ENCODE measurements at regions not wholly inside any gene's neighbourhood (a gene's known extent, or its start where the extent isn't known, plus 50 kb on each side); places are given as distances from the start of the nearest gene placed in this dataset.

DNA sequence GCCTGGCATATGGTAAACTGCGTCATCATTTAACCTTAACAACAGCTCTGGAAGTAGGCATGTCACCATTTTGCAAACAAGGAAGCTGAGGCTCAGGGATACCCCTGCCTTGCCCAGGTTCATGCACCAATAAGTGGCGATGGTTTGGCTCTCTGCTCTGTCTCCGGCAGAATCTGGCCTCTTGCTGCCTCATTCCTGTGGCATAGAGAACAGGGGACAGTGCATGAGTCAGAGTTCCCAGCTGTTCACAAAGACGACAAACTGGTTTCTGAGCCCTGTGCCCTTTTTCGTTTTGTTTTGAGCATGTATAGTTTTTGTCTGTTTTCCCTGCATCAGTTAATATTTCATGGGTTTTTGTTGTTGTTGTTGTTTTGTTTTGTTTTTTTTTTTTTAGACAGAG is 236.8 kb downstream of the OPA1 start:
- DNase-seq: no peak

DNA sequence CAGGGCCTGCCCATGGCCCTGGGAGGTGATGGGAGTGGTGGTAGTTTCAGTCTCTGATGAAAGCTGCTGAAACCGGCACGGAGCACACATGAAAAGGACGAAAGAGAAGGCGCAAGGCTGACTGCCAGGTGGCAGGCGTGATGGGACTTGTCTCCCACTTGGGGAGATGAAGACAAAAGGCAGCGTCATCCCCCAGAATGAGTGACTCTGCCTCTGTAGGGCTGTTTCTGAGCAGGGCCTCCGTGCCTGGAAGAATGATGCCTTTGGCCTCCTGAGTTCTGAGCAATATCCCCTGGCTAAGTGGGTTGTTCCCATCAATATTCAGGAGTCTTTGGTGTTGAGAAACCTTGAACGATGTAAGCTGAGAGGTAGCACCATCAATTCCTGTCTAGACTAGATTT is 237.8 kb downstream of the OPA1 start:
- no peak for DNase-seq

DNA sequence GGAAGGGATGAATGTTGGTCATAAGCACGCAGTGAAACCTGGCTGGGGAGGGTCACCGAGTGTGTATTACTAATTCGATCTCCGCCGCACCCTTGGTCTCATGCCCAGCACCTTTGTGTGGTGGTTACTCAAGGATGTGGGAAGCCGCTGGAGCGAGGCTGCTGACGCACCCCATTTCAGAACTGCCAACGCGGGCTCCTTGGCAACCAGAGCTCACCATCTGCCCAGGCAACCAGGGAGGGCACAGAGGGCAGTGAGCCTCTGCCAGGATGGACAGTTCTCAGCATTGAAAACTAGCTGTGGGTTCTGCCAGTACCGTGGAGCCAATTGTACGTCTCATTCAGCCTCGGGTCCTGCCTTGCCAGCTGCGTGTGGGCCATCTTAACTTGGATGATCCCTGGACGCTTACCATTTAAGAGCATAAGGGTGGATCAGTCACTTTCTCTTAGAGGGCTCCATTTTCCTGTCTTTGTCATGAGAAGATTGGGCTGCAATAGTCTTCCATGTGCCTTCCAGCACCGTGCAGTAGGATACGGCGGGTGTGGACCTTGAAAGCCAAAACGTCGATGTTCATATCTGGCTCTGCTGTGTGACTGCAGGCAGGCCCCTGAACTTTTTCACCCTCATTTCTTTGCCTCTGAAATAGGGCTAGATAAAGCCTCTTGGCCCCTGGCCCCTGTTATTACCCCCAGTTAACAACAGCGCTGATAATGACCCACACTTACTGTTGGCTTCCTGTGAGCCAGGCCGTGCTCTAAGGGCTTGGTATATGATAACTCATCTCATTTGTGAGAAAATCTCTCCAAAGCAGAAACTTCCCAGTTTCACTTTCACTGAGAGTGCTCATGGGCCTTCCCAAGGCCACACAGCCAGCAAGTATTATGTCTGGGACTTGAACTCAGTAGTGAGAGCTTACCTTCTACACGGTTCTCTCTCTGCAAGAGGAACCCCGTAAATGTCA is 238.8 kb downstream of the OPA1 start:
- peak; percentile 9 for DNase-seq

DNA sequence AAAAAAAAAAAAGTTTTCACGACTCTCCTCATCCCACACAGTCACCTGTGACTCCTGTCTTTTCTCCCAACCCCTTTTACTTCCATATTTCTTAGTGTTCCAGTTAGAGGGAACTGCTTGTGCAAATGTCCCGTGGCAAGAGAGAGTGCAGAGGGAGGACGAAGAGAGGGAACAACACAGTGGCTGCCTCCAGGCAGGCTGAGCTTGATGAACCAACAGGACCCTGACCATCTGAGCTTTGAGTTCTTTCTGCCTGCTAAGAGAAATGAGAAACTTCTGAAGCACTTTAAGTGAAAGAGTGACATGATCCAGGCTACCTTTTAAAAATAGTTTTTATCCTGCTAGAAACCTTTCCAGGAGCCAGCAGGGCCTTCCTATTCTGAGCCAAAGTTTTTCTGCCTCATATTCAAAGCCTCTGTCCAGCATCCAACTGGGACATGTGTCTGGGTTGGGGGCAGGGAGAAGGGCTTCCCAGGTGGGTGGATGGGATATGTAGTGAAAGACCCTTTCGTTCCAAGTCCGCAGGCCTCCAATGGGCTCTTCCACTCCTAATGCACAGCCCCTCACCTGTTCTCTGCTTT is 239.9 kb downstream of the OPA1 start:
- no peak for DNase-seq

DNA sequence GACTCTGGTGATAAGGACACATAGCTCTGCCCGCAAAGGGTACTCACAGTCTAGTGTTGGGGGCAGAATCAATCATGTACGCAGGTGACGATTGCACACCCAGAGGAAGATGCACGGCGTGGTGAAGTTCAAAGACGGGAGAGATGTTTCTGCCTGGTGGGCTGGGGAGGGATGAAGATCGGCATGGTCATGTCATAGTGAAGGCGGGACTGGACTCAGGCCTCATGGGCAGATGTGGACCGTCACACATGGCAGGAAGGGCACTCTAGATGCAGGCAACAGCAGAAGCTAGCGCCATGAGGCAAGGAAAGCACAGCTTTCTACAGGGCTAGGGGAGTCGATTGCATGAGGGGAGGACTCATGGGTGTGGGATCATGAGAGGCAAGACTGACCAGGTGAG is 240.6 kb downstream of the OPA1 start:
- DNase-seq: no peak

DNA sequence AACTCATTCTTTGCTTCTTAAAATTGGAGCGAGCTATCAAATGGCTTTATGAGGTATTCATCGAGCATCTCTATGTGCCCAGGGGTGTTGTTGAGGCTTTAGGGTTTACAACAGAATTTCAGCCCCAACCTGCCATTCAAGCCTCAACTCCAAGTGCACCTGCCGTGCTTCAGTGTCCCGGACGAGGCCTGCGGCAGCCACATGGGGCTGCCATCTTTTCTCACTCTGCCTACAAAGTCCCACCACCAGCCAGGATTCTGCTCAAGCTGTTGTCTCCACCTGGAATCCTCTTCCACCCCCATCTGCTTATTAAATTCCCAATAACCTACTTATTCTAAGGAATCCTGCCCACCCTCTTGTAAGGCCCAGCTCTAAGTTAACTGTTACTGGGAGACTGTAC is 242.4 kb downstream of the OPA1 start:
- no peak for DNase-seq

DNA sequence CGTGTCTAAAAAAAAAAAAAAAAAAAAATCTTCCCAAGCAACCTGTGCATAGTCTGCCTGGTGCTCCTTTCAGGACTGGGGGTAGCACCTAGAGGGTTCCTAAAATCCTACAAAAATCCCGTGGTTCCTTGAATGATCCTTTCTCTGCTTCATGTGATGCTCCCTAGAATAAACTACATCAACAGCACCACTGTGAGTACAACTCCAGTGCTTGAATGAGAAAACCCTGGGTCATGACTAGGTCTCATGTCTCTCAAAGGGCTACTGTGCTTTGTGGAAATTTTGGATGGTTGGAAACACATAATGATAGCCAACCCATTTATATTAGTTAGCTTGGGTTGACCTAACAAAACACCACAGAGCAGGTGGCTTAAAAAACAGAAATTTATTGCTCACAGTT is 243.5 kb downstream of the OPA1 start:
- no peak for DNase-seq

DNA sequence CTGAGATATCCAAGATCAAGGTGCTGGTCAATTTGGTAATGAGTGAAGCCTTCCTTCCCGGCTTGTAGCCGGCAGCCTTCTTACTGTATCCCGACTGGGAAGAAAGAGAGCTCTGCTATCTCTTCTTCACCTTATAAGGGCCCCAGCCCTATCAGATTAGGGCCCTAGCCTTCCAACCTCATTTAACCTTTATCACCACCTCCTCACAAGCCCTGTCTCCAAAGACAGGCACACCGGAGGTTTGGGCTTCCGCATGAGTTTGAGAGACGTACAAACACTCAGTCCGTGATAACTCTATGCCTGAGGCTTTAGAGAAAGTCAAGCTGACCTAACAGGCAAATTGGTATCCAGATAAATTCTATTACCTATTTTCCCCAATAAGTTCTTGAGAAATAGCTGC is 243.9 kb downstream of the OPA1 start:
- no peak for DNase-seq

DNA sequence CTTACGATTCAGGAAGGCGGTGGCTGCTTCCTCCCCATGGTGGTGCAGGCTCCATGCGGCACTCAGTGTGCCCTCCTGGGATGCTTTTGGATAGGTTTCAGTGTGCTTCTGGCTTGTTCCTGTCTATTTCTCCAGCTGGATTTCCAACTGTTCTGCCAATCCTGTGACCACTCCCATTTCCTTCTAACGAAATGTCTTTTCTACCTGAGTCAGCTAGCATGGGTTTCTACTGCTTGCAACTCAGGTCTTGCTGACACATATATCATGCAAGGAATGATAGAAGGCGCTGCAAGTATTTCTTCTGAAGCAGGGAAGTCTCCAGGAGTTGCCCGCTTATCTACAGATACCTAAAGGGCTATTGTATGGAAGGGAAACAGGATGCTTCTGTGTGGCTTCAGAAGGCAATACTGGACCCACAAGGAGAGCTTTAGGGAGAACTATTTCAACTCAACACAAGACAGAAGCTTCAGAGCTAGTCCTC is 244.4 kb downstream of the OPA1 start:
- DNase-seq: no peak

DNA sequence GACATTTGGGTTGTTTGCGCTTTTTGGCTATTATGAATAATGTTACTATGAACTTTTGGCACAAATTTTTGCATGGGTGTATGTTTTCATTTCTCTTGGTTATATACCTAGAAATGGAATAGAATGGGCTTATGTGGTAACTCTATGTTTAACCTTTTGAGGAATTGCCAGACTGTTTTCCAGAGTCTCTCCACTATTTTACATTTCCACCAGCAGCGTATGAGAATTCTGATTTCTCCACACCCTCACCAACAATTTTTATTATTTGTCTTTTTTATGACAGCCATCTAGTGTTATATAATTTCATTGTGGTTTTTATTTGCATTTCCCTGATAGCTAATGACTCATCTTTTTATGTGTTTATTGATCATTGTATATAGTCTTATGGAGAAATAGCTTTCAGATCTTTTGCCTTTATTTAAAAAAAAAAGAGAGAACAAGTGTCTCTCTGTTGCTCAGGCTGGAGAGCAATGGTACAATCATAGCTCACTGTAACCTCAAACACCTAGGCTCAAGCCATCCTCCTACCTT is 247.2 kb downstream of the OPA1 start:
- DNase-seq: no peak

DNA sequence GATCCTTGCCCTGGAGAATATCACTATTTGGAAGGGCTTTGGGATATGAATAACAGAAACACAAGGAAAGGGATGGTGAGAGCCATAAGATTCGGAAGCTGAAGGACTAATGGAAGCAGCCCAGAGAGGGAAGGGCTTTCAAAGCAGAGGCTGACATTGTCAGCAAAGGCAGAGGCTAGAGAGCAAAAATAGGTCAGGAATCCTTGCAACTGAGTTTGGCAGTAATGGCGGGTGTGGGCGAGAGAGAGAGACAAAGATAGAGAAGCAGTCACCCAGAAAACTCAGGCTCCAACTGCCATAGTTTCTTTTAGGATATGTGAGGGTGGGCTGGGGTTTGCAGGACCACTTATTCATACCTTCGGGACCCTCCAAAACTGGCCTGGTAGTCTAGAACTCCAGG is 248.6 kb downstream of the OPA1 start:
- no peak for DNase-seq

DNA sequence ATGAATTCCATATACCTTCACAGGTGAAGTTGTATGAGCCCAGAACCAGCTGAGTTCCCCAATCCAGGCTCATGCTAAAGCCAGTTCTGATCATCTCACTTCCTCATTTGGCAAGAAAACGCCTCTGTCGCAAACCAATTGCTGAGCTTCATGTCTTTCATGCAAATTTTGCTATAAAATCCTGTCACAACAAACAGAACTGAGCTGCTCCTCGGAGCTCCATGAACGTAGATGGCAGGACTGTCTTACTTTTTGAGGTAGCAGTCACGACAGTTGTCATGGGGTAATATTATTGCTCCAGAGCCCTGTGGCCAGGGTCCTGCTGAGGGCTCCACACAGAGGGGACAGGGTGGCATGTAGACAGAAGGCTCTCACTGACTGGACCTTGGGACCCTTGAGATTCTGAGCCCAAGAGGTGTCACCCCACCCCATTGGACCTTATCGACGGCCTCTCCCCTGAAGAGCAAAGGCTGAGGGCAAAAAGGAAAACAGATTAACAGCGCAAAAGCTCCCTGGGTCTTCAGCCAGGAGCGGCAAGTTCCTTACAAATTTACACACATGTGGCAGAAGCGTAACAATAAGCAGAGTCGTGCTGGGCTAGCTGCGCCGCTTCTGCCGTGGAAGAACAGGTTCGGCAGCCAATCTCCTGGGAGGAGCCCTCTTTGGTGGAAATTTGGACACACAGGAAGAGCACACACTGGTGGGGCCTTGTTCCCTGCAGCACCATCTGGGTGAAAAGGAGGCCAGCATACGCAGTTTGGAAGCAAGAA is 249.2 kb downstream of the OPA1 start:
- DNase-seq: no peak

DNA sequence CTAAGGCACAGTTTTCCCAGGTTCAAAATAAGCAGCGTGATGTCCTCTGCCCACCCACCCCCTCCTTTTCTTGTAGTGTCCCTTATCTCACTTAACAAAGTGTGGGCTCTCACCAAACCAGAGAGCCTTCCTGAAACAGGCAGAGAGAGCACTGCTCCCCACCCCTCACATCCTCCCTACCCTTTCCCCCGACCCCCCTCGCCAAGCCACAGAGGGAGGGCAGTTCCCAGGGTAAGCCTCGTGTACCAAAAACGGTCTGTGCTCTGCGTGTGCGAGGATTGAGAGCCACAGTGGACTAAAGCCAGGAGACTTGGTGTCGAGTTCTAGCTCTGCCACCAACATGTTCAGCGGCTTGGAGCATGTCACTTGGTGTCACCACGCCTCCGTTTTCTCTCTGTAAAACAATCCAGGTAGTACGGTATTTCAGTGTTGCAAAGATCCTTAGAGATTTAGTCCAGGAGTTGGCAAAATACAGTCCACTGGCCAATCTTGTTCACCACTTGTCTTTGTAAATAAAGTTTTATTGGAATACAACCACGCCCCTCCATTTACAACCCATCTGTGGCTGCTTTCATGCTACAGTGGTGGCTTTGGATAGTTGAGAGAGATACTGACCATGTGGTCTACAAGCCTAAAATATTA is 249.9 kb downstream of the OPA1 start:
- no peak for DNase-seq

DNA sequence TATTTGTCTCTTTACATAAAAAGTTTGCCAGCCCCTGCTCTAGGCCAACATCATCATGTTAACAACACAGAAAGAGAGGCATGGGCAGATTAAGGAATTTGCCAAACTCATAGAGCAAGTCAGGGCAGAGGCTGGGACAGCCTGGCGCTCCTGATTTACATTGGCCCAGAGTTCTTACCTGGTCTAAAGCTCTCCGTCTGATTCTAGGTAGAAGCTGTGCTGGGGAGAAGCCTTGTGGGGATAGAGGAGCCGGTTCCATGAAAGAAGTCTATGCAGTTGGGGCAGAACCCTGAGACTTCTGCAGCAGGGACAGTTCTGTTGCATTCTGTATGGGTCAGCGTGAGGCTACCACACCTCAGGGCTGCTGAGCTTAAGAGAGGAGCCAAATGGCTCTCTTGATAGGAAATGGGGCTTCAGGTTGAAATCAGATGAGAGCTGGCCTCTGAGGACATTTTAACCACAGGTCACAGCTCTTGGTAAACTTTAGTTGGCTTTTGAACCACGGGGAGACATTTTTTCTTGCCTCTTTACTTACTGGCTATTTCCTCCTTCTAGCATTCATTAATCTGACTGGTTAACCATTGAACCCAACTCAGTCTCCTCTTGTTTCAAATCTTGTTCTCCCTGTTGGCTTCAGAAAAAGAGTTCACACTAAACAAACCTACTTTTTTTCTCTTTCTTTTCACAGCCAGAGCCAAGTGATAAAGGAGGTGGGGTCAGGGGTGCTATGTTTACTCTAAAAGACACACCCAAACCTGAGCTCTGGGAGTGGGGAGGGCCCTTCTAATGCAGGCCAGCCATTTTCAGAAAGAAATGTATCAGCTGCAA is 250.7 kb downstream of the OPA1 start:
- DNase-seq: no peak

DNA sequence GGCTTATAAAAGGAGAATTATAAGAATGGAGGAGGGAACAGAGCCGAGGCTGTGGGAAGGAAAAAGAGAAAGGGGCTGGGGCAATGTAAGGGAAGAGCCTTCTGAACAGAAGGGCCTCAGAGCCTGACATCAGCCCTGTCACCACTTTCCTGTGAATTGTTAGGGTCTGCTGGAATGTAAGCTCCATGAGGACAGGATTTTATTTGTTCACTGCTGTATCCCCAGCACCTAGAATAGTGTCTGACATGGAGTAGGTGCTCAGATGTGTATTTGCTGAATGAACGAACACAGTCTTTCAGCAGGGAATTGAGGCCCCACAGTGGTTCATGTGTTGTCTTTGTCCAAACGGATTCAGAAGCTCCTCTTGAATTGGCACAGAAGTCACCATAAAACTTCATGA is 251.5 kb downstream of the OPA1 start:
- no peak for DNase-seq

DNA sequence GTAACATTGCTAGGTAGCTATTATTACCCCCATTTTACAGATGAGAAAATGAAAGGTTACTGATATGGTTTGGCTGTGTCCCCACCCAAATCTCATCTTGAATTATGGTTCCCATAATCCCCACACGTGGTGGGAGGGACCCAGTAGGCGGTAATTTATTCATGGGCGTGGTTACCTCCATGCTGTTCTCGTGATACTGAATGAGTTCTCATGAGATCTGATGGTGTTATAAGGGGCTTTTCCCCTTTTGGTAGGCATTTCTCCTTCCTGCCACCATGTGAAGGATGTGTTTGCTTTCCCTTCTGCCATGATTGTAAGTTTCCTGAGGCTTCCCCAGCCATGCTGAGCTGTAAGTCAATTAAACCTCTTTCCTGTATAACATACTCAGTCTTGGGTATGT is 252.1 kb downstream of the OPA1 start:
- no peak for DNase-seq

DNA sequence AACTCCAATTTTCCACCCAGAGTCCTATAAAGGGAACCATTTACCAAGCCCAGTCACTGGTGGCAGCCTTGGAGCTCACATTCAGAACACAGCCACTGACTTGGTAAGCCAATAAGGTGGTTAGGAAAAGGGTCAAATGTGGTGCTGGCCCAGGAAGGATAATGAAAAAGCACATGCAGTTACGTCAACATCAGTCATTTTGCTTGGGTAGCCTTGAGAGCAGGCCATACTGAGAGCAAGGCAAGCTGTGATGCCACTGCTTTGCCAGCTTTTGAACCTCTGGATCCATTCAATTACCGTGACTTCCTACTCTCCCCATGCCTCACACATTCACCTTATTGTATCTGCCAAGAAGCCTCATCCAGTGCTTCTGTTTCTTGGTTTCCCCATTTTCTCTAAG is 253.6 kb downstream of the OPA1 start:
- DNase-seq: no peak

DNA sequence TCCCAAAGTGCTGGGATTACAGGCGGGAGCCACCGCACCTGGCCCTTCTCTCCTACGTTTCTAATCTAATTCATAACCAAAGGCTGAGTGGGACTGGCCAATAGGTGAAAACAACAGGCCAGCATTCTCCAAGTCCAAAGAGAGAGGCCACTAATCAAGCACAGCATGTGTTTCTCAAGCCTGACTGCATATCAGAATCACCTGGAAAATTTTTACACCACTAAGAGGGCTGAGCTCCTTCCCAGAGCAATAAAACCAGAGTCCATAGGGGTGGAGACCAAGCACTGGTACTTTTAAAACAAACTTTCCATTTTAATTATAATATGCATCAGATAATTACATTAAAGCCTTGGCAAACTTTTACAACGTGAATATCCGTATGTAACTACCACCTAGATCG is 254.4 kb downstream of the OPA1 start:
- DNase-seq: no peak

DNA sequence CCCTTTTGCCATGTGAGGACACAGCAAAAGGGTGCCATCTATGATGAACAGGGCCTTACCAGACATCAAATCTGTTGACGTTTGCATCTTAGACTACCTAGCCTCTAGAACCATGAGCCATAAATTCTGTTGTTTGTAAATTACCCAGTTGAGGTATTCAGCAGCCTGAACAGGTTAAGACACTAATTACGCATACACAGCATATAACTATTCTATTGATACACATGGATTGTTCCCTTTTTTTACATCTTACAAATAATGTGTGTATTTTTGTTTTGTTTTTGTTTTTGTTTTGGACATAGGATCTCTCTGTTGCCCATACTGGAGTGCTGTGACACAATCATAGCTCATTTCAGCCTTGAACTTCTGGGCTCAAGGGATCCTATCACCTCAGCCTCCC is 255.5 kb downstream of the OPA1 start:
- DNase-seq: no peak

DNA sequence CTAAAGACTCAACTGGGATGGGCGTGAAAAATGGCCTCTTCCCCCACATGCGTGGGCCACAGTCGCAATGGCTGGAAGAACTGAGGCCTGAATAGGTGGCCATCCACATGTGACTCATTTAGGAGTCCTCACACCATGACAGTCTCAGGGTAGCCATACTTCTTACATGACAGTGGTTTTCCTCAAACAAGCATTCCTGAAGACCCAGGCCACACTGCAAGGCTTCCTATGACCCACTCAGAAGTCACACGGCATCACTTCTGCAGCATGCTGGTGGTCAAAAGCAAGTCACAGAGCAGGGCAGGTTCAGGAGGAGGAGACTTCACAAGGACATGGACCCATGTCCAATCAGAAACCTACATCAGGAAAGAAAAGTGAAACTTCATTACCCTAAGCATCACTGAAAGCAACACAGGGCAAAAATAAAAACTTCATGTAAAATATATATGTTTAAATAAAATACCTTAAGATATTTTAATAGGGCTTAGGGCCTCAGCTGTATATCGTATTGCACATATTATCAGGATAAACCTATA is 257.1 kb downstream of the OPA1 start:
- DNase-seq: no peak

DNA sequence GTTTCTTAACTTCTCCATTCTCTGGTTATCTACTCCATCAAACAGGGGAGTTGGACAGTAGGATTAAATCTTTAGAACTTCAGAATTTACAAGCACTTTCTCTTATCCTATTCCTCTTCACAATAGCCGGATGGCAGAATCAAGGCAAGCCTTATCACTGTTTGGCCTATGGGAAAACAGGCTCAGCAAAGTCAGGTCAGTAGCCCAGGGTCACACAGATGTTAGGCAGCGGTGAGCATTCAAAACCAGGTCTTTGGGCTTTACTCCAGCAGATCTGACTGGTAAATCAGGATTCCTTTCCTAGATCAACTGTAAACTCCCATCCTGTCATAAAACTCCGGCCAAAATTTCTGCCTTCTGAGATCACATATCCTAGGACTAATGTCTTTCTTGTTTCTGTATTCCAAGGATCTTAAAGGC is 258.4 kb downstream of the OPA1 start:
- DNase-seq: no peak
